GM19395 (cell line): ENCODE measurements at regions not wholly inside any gene's neighbourhood (a gene's known extent, or its start where the extent isn't known, plus 50 kb on each side); places are given as distances from the start of the nearest gene placed in this dataset.

Experiments used
- ATAC-seq: cut with Tn5 transposase; IDR thresholded peaks from one replicate; pipeline ENCODE4 v1.9.1; 2021; ENCODE audit warnings: mild to moderate bottlenecking, moderate library complexity; ENCODE audit not compliant: unreplicated experiment

DNA sequence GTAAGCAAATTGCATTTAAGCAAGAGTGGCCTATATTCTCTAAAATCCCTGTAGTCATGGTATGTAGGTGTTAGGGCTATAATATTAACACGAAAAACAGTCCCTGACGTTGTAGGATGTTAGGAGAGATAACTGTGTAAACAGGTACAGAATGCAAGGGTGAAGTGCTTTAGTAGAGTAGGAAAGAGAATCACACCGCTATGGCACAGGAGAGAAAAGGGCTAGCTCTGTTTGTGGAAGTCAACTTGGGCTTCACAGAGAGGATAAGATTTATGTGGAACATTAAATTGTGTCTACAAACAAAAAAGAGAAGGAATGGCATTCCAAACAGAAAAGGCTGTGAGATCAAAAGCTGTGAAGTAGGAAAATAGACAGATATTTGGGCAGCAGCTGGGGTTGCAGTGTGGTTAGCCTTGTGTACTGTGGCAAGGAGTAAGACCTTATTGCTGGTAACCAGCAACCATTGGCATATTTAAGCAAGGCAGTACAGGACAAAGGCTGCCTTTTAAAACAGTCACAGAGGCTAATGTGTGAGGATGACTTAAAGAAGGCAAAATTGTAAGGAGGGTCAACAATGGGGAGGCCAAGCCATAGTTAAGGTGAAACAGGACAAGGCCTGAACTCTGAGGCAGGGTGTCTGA is 337.5 kb upstream of the ADAMTSL1 start:
- no peak for ATAC-seq

- ATAC-seq = no peak
Observed at GRCh38 chr9:18137815-18138214, 336.1 kb upstream of the ADAMTSL1 start.

- no peak for ATAC-seq
Observed at GRCh38 chr9:18138656-18139055, 335.3 kb upstream of the ADAMTSL1 start.

DNA sequence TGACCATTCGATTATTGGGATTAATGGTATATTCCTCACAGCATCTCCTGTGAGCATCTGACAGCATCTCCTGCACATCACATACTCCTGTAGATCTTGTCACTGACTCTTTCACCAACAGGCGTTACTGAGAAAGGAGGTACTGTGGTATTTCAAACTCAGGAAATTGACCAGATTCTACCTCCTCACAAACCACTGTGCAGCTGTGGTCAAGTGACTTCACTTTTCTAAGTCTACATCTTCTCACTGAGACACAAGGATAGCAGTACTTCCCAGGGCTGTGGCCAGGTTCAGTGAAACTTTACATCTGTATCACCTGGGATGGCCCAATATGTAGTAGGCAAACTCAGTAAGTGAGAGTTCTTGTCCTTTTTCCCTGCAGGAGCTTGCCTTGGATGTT is 332.3 kb upstream of the ADAMTSL1 start:
- no peak for ATAC-seq

- ATAC-seq = no peak
Observed at GRCh38 chr9:18143073-18143745, 330.7 kb upstream of the ADAMTSL1 start.

GRCh38 chr9:18146329-18146728 is 327.6 kb upstream of the ADAMTSL1 start:
- ATAC-seq = no peak

- no peak for ATAC-seq
Observed at GRCh38 chr9:18149471-18150011, 324.4 kb upstream of the ADAMTSL1 start.

DNA sequence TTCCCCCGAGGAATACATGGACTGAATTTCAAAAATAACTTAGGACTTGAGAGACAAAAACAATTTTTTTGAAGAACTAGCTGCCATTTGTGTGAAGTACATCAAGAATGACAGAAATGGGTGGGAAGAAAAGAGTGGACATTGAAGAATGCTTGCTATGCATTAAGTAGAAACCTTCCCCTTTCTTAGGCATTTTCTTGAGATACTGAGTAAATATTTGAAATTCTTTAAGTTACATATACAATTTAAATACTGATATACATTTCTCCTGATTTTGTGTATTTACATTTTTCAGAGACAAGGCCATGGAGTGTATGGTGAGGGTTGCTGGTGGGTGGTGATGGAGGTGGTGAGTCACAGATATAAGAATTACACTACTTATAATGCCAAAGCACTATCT is 319.3 kb upstream of the ADAMTSL1 start:
- ATAC-seq = no peak

DNA sequence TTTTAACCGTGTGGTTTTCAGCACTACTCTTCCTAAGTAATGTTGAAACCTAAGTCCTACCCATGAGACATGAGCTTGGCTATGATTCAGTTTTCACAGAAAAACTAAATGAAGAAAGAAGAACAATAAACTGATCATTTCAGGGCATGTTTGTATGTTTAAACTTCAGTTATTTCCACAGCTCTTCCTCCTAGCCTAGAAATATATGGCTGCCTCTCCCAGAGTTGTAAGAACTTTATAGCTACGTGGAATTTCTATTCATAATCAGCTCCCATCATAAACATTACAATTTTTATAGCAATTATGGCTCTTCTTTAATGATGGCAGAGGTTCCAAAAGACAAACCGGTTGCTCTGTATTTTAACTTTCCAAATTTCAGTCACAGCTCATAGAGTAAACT is 314.7 kb upstream of the ADAMTSL1 start:
- no peak for ATAC-seq

DNA sequence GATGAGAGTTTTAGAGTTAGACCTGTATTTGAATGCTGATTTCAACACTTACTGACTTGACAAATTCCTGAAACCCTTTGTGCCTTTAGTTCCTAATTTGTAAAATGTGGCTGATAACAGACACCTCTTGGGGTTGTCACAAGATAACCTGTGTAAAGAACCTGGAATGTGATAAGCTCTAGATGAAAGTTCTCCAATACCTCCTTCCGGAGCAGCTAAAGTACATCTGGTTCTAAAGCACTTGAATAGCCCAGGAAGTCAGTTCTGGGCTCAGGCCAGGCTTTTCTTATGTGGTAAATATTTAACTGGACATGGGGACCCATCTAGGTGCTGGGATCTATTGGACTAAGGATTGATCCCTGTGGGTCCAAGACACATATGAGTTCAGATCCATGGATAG is 310.8 kb upstream of the ADAMTSL1 start:
- ATAC-seq = no peak

DNA sequence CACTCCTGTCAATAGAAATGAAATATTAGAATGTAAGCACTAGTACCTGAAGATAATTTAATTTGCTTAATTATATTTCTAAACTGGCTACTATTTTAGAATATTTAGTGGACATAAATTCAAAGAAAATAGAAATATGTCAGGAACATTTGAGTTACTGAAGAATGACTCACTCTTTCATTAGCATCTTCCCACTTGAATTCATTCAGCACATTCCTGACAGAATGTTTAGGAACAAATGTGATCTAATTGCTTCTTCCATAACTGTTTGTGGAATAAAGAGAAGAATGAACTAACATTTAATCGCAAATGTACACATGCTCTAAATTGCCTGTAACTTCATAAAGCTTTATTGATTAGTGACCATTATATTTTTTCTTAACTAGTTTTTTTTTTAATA is 306.2 kb upstream of the ADAMTSL1 start:
- ATAC-seq = no peak

GRCh38 chr9:18173923-18174322 is 300.0 kb upstream of the ADAMTSL1 start:
- ATAC-seq = no peak

GRCh38 chr9:18182636-18183035 is 291.3 kb upstream of the ADAMTSL1 start:
- no peak for ATAC-seq

GRCh38 chr9:18183974-18184373 is 290.0 kb upstream of the ADAMTSL1 start:
- no peak for ATAC-seq

GRCh38 chr9:18184401-18184800 is 289.6 kb upstream of the ADAMTSL1 start:
- no peak for ATAC-seq

- no peak for ATAC-seq
Observed at GRCh38 chr9:18185196-18185595, 288.8 kb upstream of the ADAMTSL1 start.

DNA sequence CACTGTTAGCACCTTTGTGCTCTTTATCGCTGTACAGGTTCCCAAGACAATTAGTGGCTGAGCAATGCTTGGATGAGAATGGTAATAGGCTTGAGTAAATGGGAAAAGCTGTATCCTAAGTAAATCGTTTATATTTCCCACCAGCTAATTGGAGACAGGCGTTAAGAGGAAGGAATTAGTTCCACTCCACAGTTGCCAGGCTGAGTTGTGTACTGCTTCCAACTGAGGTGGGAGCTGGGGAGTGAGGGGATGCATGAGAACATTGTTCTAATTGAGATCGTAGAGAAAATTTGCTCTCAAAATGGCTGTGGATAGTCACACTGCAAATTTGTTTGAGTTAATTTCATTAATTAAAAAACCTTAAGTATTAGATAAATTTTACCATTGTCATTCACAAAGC is 285.0 kb upstream of the ADAMTSL1 start:
- ATAC-seq = no peak

GRCh38 chr9:18189871-18190670 is 283.9 kb upstream of the ADAMTSL1 start:
- ATAC-seq = no peak

DNA sequence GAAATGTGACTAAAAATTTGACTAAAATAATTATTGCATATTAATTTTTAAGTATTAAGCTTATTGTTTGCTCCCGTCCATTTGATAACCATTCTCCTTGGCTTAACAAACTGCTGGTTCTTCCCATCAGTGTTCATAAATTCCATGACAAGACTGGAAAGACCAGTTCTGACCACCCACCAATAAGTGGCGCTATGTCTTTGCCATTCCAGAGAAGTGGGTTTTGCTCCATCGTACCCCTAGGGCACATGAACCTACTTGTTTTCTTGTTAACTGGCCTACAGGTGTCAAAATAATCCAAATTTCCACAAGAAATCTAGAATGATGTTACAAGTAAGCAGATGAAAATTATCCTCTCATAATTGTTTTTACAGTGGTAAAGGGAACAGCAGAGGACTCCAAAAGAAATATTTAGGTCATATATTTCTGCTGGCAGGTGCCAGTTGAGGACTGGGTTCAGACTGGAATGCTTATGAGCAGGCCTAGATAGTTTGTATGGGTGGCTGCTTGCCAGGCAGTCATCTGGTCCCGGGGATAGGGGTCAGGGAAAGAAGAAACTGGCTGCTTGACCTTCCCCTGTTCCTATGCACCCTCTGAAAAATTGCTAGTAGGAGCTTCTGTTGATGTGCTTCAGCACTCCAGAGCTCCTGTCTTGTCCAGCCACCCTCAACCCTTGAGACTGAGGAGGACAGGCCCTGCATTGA is 283.1 kb upstream of the ADAMTSL1 start:
- ATAC-seq = no peak

- ATAC-seq = no peak
Observed at GRCh38 chr9:18194316-18194715, 279.6 kb upstream of the ADAMTSL1 start.

DNA sequence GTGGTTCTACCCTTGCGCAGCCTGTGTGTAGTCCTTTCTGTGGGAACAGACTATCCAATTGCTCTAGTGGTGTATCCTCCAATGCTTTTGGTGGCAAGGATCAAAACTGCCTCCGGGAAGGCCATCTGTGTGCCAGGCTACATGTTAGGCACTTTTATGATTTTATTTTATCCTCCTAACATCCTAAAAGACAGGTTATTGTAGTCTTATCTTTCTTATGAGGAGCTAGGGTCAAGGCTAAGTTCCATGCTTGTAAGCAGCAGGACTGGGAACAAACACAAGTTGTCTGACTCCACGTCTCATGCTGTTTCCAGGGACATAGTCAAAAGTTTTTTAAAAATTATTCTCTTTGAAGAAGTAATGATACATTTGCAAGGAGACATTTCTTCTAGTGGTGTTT is 278.7 kb upstream of the ADAMTSL1 start:
- no peak for ATAC-seq
